Upper lobe of left lung (tissue), 4 donors: ENCODE measurements at regions not wholly inside any gene's neighbourhood (a gene's known extent, or its start where the extent isn't known, plus 50 kb on each side); places are given as distances from the start of the nearest gene placed in this dataset.

Experiments used
- CTCF ChIP-seq, 6 experiments: fragments of 450-650 bp in 4 of 6; fragments of 200-600 bp in 2 of 6; sonication (generic) in 2 of 6; IDR thresholded peaks; one replicate each; pipeline ENCODE4 v1.5.1; 2016 to 2019; ENCODE audit warnings: antibody characterized with exemption in 6 of 6
- EP300 ChIP-seq, 4 donors: sonication (generic); formaldehyde crosslinking; IDR thresholded peaks; one replicate each; pipeline ENCODE4 v1.5.1; 2017; ENCODE audit warnings: antibody characterized with exemption in 4 of 4, control low read depth in 2 of 4
- POLR2A ChIP-seq, 4 donors: fragments of 450-650 bp; IDR thresholded peaks; one replicate each; pipeline ENCODE4 v1.5.1; 2016 to 2017; ENCODE audit warnings: antibody characterized with exemption in 4 of 4, mild to moderate bottlenecking in 2 of 4
- POLR2AphosphoS5 ChIP-seq, 2 donors: sonication (generic); formaldehyde crosslinking; IDR thresholded peaks; one replicate each; pipeline ENCODE4 v1.5.1; 2017; ENCODE audit warnings: antibody characterized with exemption in 2 of 2

GRCh38 chr2:220191031-220191430 is 563.6 kb downstream of the SLC4A3 start:
- TF ChIP-seq CTCF (IDR thresholded peaks at IDR 0.05): no peak
- TF ChIP-seq POLR2A (IDR thresholded peaks at IDR 0.05): no peak
- no peak for TF ChIP-seq POLR2AphosphoS5 (IDR thresholded peaks at IDR 0.05)
- TF ChIP-seq EP300 (IDR thresholded peaks at IDR 0.05): no peak
